H9 (cell line): ENCODE measurements at regions not wholly inside any gene's neighbourhood (a gene's known extent, or its start where the extent isn't known, plus 50 kb on each side); places are given as distances from the start of the nearest gene placed in this dataset.

ENCODE experiments used
- DNase-seq: peaks from one replicate; pipeline ENCODE4 v3.0.0-alpha.2; 2017
- H2AFZ ChIP-seq: one replicate; pipeline ENCODE4 v1.6.1; 2013; ENCODE audit warnings: mild to moderate bottlenecking, low read length, control low read depth, moderate library complexity
- H2AK5ac ChIP-seq: 2 replicates; pipeline ENCODE4 v1.6.1; 2013; ENCODE audit warnings: low read length, control low read depth, mixed read lengths; ENCODE audit not compliant: insufficient read length
- H2BK120ac ChIP-seq: one replicate; pipeline ENCODE4 v1.6.1; 2013; ENCODE audit warnings: low read depth, mild to moderate bottlenecking, low read length, control low read depth, inconsistent platforms; ENCODE audit not compliant: poor library complexity, severe bottlenecking
- H2BK12ac ChIP-seq: 2 replicates; pipeline ENCODE4 v1.6.1; 2013; ENCODE audit warnings: low read length, control low read depth, mixed read lengths, low read depth; ENCODE audit not compliant: insufficient read length
- H2BK15ac ChIP-seq: 2 replicates; pipeline ENCODE4 v1.6.1; 2013; ENCODE audit warnings: low read depth, low read length, control low read depth
- H2BK20ac ChIP-seq: one replicate; pipeline ENCODE4 v1.6.1; 2013; ENCODE audit warnings: low read depth, mild to moderate bottlenecking, low read length, control low read depth, inconsistent platforms; ENCODE audit not compliant: poor library complexity, severe bottlenecking
- H2BK5ac ChIP-seq: 2 replicates; pipeline ENCODE4 v1.6.1; 2013; ENCODE audit warnings: low read length, control low read depth, mixed read lengths; ENCODE audit not compliant: insufficient read length
- H3K14ac ChIP-seq: 2 replicates; pipeline ENCODE4 v1.6.1; 2013; ENCODE audit warnings: low read length, control low read depth; ENCODE audit not compliant: insufficient read depth
- H3K18ac ChIP-seq: 2 replicates; pipeline ENCODE4 v1.6.1; 2013; ENCODE audit warnings: low read depth, mild to moderate bottlenecking, mixed read lengths, low read length, control low read depth; ENCODE audit not compliant: insufficient read length
- H3K23ac ChIP-seq: 2 replicates; pipeline ENCODE4 v1.6.1; 2013; ENCODE audit warnings: low read length, control low read depth, mixed read lengths, low read depth; ENCODE audit not compliant: insufficient read length
- H3K23me2 ChIP-seq: 2 replicates; pipeline ENCODE4 v1.6.1; 2013; ENCODE audit warnings: low read depth, mild to moderate bottlenecking, mixed read lengths, low read length, control low read depth; ENCODE audit not compliant: insufficient read length, poor library complexity, severe bottlenecking
- H3K27ac ChIP-seq: 2 replicates; pipeline ENCODE4 v1.5.1; 2013; ENCODE audit warnings: low read length, control low read depth, mixed read lengths, low read depth; ENCODE audit not compliant: insufficient read length
- H3K27me3 ChIP-seq: 2 replicates; pipeline ENCODE4 v1.6.1; 2013; ENCODE audit warnings: low read length, control low read depth, inconsistent platforms; ENCODE audit not compliant: insufficient read depth
- H3K4ac ChIP-seq: 2 replicates; pipeline ENCODE4 v1.6.1; 2013; ENCODE audit warnings: low read depth, mild to moderate bottlenecking, control low read depth, inconsistent platforms, low read length, moderate library complexity
- H3K4me1 ChIP-seq: 2 replicates; pipeline ENCODE4 v1.6.1; 2013; ENCODE audit warnings: low read length, control low read depth, inconsistent platforms; ENCODE audit not compliant: insufficient read depth
- H3K4me2 ChIP-seq: 2 replicates; pipeline ENCODE4 v1.6.1; 2013; ENCODE audit warnings: low read length, control low read depth, mixed read lengths; ENCODE audit not compliant: insufficient read length, insufficient read depth
- H3K56ac ChIP-seq: 2 replicates; pipeline ENCODE4 v1.6.1; 2013; ENCODE audit warnings: low read depth, mild to moderate bottlenecking, mixed read lengths, low read length, control low read depth; ENCODE audit not compliant: insufficient read length
- H3K79me1 ChIP-seq: 2 replicates; pipeline ENCODE4 v1.6.1; 2013; ENCODE audit warnings: low read depth, mild to moderate bottlenecking, moderate library complexity, low read length, control low read depth, inconsistent platforms; ENCODE audit not compliant: insufficient read depth, poor library complexity, severe bottlenecking
- H3K79me2 ChIP-seq: 2 replicates; pipeline ENCODE4 v1.6.1; 2013; ENCODE audit warnings: low read length, control low read depth, inconsistent platforms; ENCODE audit not compliant: insufficient read depth
- H3K9ac ChIP-seq: 2 replicates; pipeline ENCODE4 v1.6.1; 2013; ENCODE audit warnings: low read length, control low read depth, mixed read lengths; ENCODE audit not compliant: insufficient read length; ENCODE audit errors: extremely low read depth
- H3K9me3 ChIP-seq: one replicate; pipeline ENCODE4 v1.6.1; 2013; ENCODE audit warnings: low read depth, low read length, inconsistent platforms; ENCODE audit not compliant: control insufficient read depth
- H3T11ph ChIP-seq: one replicate; pipeline ENCODE4 v1.6.1; 2013; ENCODE audit warnings: mild to moderate bottlenecking, low read length, control low read depth, inconsistent platforms
- H4K20me1 ChIP-seq: one replicate; pipeline ENCODE4 v1.6.1; 2013; ENCODE audit not compliant: control insufficient read depth, insufficient read length, insufficient read depth
- H4K5ac ChIP-seq: 2 replicates; pipeline ENCODE4 v1.6.1; 2013; ENCODE audit warnings: low read depth, mild to moderate bottlenecking, mixed read lengths, low read length, control low read depth; ENCODE audit not compliant: insufficient read length
- H4K8ac ChIP-seq: replicated peaks from 2 replicates; pipeline ENCODE4 v1.6.1; 2013; ENCODE audit warnings: low read length, control low read depth, mixed read lengths, low read depth; ENCODE audit not compliant: insufficient read length
- H4K91ac ChIP-seq: 2 replicates; pipeline ENCODE4 v1.6.1; 2013; ENCODE audit warnings: low read depth, mild to moderate bottlenecking, moderate library complexity, mixed read lengths, low read length, control low read depth; ENCODE audit not compliant: insufficient read length
- H3K27ac Mint-ChIP-seq, 3 experiments: 2 replicates in 2 of 3; 3 replicates in 1 of 3; pipeline ENCODE4 v1.8.0; 2020 to 2021; ENCODE audit warnings: mixed read lengths in 3 of 3, mild to moderate bottlenecking in 1 of 3, moderate library complexity in 1 of 3
- H3K27me3 Mint-ChIP-seq: 2 replicates; pipeline ENCODE4 v1.8.0; 2021; ENCODE audit warnings: low read depth, mild to moderate bottlenecking, moderate library complexity, mixed read lengths
- H3K36me3 Mint-ChIP-seq, 3 experiments: 2 replicates in 2 of 3; 3 replicates in 1 of 3; pipeline ENCODE4 v1.8.0; 2020 to 2021; ENCODE audit warnings: low read depth in 3 of 3, mixed read lengths in 3 of 3; ENCODE audit not compliant: insufficient read depth in 1 of 3
- H3K4me1 Mint-ChIP-seq, 2 experiments: 2 replicates each; pipeline ENCODE4 v1.8.0; 2020; ENCODE audit warnings: mixed read lengths in 2 of 2
- H3K4me3 Mint-ChIP-seq, 2 experiments: 2 replicates in 1 of 2; 3 replicates in 1 of 2; pipeline ENCODE4 v1.8.0; 2020 to 2021; ENCODE audit warnings: mild to moderate bottlenecking in 2 of 2, mixed read lengths in 2 of 2, moderate library complexity in 1 of 2
- H3K9me3 Mint-ChIP-seq, 2 experiments: 2 replicates in 1 of 2; 3 replicates in 1 of 2; pipeline ENCODE4 v1.8.0; 2020; ENCODE audit warnings: mild to moderate bottlenecking in 2 of 2, mixed read lengths in 2 of 2, moderate library complexity in 1 of 2
- CTCF ChIP-seq: fragments of 200-600 bp; sonication (generic); conservative IDR thresholded peaks from 3 replicates; pipeline ENCODE4 v1.8.0; 2021; ENCODE audit warnings: antibody characterized with exemption, mild to moderate bottlenecking
- WGBS: extraction: QIAGEN DNeasy Blood & Tissue Kit; methylation state at CpG from one replicate; pipeline ENCODE4 v1.1.7; 2013; ENCODE audit warnings: missing lambda C conversion rate, low lambda C conversion rate, mixed read lengths; ENCODE audit not compliant: insufficient read length; ENCODE audit errors: extremely low coverage; 5-methylcytosine and 5-hydroxymethylcytosine counted together

GRCh38 chr5:82657033-82657699 lies 379.0 kb upstream of the RPS23 start:
- H3K4me2 ChIP-seq, result no peak overlapping the region
- H3K9me3 ChIP-seq, result no peaks in the 10 kb centered on the region
- DNase-seq, result no peak

More at GRCh38 chr5:82657033-82657699, 379.0 kb upstream of the RPS23 start:
- Histone ChIP-seq H2BK20ac (no peak overlapping the region), H3K4ac (no peak overlapping the region), H3T11ph (no peak overlapping the region), H2BK120ac (no peak overlapping the region), H3K4me1 (no peaks in the 10 kb centered on the region), H3K14ac (no peak overlapping the region), H3K56ac (no peak overlapping the region), H3K79me1 (no peaks in the 10 kb centered on the region), H4K5ac (no peak overlapping the region), H2AK5ac (no peak overlapping the region), H3K79me2 (no peaks in the 10 kb centered on the region), H3K23ac (no peak overlapping the region), H2BK15ac (no peak overlapping the region), H4K20me1 (no peaks in the 10 kb centered on the region), H3K27ac (no peak overlapping the region), H3K23me2 (no peaks in the 10 kb centered on the region), H2BK12ac (no peak overlapping the region), H2BK5ac (no peak overlapping the region), H2AFZ (no peak overlapping the region), H3K9ac (no peak overlapping the region), H3K18ac (no peak overlapping the region), H4K8ac (no peak overlapping the region), H4K91ac (no peak overlapping the region), H3K27me3 (no peaks in the 10 kb centered on the region)
- no peak for TF ChIP-seq CTCF
- peaks cover 0 to 4% of the 10 kb centered on the region in 2 experiments; a peak in 1 of 4 replicates for H3K4me1 Mint-ChIP-seq
- no peaks in the 10 kb centered on the region for H3K27me3 Mint-ChIP-seq
- no peak overlapping the region for H3K27ac Mint-ChIP-seq
- no peak overlapping the region for H3K4me3 Mint-ChIP-seq
- WGBS, result no CpG with 5 or more reads among the region's 5 CpGs
- H3K36me3 Mint-ChIP-seq, result no peaks in the 10 kb centered on the region
- no peaks in the 10 kb centered on the region for H3K9me3 Mint-ChIP-seq
